ENCODE measurements at regions not wholly inside any gene's neighbourhood (a gene's known extent, or its start where the extent isn't known, plus 50 kb on each side); places are given as distances from the start of the nearest gene placed in this dataset.

DNA sequence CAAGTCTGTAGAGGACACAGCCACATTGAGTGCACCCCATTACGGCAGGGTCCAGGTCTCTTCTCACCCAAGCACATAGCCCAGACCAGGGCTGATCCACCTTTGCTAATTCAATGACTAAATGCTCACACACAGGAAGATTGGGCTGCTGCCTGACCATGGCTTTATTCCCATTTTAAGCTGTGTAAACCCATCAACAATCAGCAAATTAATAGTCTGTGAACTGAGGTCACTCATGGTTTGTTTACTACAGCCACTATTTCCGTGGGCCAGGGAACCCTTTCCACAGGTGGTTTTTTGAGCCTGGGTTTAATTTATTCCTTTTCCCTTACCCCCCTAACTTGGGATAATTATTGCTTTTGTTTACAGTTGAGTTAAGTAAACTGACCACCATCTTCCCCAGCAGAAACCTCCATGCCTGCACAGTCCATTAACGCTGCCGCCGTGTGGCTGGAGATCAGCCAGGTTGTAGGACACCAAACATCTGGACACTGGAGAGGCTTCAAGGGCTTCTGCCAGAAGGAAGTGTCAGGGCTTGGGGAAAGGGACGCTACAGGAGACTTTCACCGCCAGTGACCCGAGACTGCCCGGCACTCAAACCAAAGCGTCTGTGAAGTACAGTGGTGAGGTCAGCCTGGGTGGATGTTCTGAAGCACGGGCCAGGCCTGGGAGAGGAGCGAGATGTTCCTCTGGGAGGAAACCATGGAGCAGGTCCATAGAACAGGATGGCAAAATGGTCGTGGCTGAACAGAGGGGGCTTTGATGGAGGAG is 282.9 kb downstream of the DYSF start:
- TF ChIP-seq HDAC2 (IDR thresholded peaks at IDR 0.05), result no peak
- TF ChIP-seq, protein P1, sequence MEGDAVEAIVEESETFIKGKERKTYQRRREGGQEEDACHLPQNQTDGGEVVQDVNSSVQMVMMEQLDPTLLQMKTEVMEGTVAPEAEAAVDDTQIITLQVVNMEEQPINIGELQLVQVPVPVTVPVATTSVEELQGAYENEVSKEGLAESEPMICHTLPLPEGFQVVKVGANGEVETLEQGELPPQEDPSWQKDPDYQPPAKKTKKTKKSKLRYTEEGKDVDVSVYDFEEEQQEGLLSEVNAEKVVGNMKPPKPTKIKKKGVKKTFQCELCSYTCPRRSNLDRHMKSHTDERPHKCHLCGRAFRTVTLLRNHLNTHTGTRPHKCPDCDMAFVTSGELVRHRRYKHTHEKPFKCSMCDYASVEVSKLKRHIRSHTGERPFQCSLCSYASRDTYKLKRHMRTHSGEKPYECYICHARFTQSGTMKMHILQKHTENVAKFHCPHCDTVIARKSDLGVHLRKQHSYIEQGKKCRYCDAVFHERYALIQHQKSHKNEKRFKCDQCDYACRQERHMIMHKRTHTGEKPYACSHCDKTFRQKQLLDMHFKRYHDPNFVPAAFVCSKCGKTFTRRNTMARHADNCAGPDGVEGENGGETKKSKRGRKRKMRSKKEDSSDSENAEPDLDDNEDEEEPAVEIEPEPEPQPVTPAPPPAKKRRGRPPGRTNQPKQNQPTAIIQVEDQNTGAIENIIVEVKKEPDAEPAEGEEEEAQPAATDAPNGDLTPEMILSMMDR (IDR thresholded peaks at IDR 0.05 in 2 of 3, conservative IDR thresholded peaks at IDR 0.05 in 1 of 3; ENCODE audit: insufficient read depth in 2 of 3, low read depth in 1 of 3, low read length in 3 of 3), result no peak
- no peak for TF ChIP-seq ZNF717 (CRISPR knock-in tag; IDR thresholded peaks at IDR 0.05)

Measured in K562 (cell line).